HepG2 (cell line): ENCODE measurements at regions not wholly inside any gene's neighbourhood (a gene's known extent, or its start where the extent isn't known, plus 50 kb on each side); places are given as distances from the start of the nearest gene placed in this dataset.

Source experiments
- ATAC-seq: fragments of 200-7000 bp; cut with Tn5 transposase; 3 replicates; pipeline ENCODE4 v1.9.1; 2020; ENCODE audit warnings: mild to moderate bottlenecking, moderate library complexity
- BruUV-seq: library from RNA; stranded (reverse); fragments of 400-500 nt; replicated peaks from 2 replicates; lab custom pipeline; 2021; lab: Mats Ljungman, UMichigan
- CTCF ChIA-PET: fragments of 300-600 bp; formaldehyde crosslinking; extraction: SDS; loops from one replicate; lab custom pipeline; 2021; ENCODE audit warnings: low total read pairs, inconsistent platforms, low intra/inter-chr PET ratio; lab: Yijun Ruan, JAX
- POLR2A ChIA-PET: fragments of 350-600 bp; sonication (Branson Sonifier 250); formaldehyde crosslinking; loops from one replicate; lab custom pipeline; 2020; ENCODE audit warnings: antibody characterized with exemption, inconsistent platforms; lab: Yijun Ruan, JAX
- DNase-seq: peaks from one replicate; pipeline ENCODE4 v3.0.0-alpha.2; 2015; ENCODE audit warnings: low spot score
- FAIRE-seq: peaks from 3 replicates; lab custom pipeline; 2011; peaks lifted over from hg19 to GRCh38; lab: Jason Lieb, UNC
- H2AFZ ChIP-seq: one replicate; pipeline ENCODE4 v1.6.1; 2011; ENCODE audit warnings: low read length, inconsistent platforms
- H3K27ac ChIP-seq: fragments of 300-600 bp; 3 replicates; pipeline ENCODE4 v1.8.0; 2011; ENCODE audit warnings: mixed run types, mild to moderate bottlenecking, mixed read lengths, low read length, inconsistent platforms; ENCODE audit not compliant: insufficient read depth; ENCODE audit errors: extremely low read length
- H3K27me3 ChIP-seq, 2 experiments: fragments of 200-600 bp in 1 of 2; 2 replicates in 1 of 2; 3 replicates in 1 of 2; pipeline versions ENCODE4 v1.6.0 to v1.8.0; 2011; ENCODE audit warnings: low read length in 2 of 2, mild to moderate bottlenecking in 2 of 2, moderate library complexity in 2 of 2, inconsistent platforms in 1 of 2; ENCODE audit not compliant: insufficient read depth in 2 of 2, control insufficient read depth in 1 of 2
- H3K36me3 ChIP-seq, 2 experiments: fragments of 200-600 bp in 1 of 2; replicated peaks in 1 of 2; 2 replicates in 1 of 2; 3 replicates in 1 of 2; pipeline versions ENCODE4 v1.5.1 to v1.8.0; 2011; ENCODE audit warnings: low read length in 2 of 2, inconsistent platforms in 1 of 2; ENCODE audit not compliant: insufficient read depth in 2 of 2, control insufficient read depth in 1 of 2
- H3K4me1 ChIP-seq: 2 replicates; pipeline ENCODE4 v1.5.1; 2012; ENCODE audit warnings: low read length, inconsistent platforms; ENCODE audit not compliant: insufficient read depth
- H3K4me2 ChIP-seq: 2 replicates; pipeline ENCODE4 v1.6.0; 2011; ENCODE audit warnings: low read depth, low read length, inconsistent platforms
- H3K4me3 ChIP-seq, 3 experiments: fragments of 200-600 bp in 1 of 3; sonication (generic), shearing (Covaris generic) in 1 of 3; replicated peaks in 1 of 3; 2 replicates each; pipeline ENCODE4 v1.5.1; 2011 to 2016; ENCODE audit warnings: low read length in 3 of 3, inconsistent platforms in 2 of 3, low read depth in 2 of 3, mild to moderate bottlenecking in 2 of 3, control low read depth in 1 of 3, mixed read lengths in 1 of 3; ENCODE audit not compliant: insufficient read depth in 1 of 3
- H3K79me2 ChIP-seq: one replicate; pipeline ENCODE4 v1.6.1; 2011; ENCODE audit warnings: low read length, inconsistent platforms; ENCODE audit not compliant: insufficient read depth
- H3K9ac ChIP-seq: 2 replicates; pipeline ENCODE4 v1.6.0; 2011; ENCODE audit warnings: mild to moderate bottlenecking, low read depth, low read length, inconsistent platforms; ENCODE audit not compliant: insufficient read depth
- H3K9me3 ChIP-seq: 2 replicates; pipeline ENCODE4 v1.5.1; 2012; ENCODE audit warnings: mild to moderate bottlenecking, low read length
- H4K20me1 ChIP-seq: 2 replicates; pipeline ENCODE4 v1.6.0; 2011; ENCODE audit warnings: inconsistent platforms, mild to moderate bottlenecking, low read length, moderate library complexity; ENCODE audit not compliant: insufficient read depth
- GMEB1 ChIP-seq: sonication (generic); formaldehyde crosslinking; IDR thresholded peaks from 2 replicates; pipeline ENCODE4 v1.5.1; 2020; ENCODE audit warnings: missing genetic modification reagents, mild to moderate bottlenecking, borderline replicate concordance
- KDM6A ChIP-seq: IDR thresholded peaks from 2 replicates; pipeline ENCODE4 v1.6.1; 2016; ENCODE audit warnings: low read depth
- KMT2A ChIP-seq: sonication (generic); formaldehyde crosslinking; IDR thresholded peaks from 2 replicates; pipeline ENCODE4 v1.4.0; 2020; ENCODE audit warnings: missing genetic modification reagents
- LRRFIP1 ChIP-seq: sonication (generic); formaldehyde crosslinking; conservative IDR thresholded peaks from 2 replicates; pipeline ENCODE4 v1.4.0; 2020; ENCODE audit warnings: missing genetic modification reagents
- NRL ChIP-seq: sonication (generic); formaldehyde crosslinking; IDR thresholded peaks from 2 replicates; pipeline ENCODE4 v1.5.0; 2020; ENCODE audit warnings: missing genetic modification reagents, mild to moderate bottlenecking, moderate library complexity, borderline replicate concordance
- SMC3 ChIP-seq: IDR thresholded peaks from 2 replicates; pipeline ENCODE4 v1.6.1; 2011; ENCODE audit warnings: low read length, improper control_type of control experiment
- SP5 ChIP-seq: IDR thresholded peaks from 2 replicates; pipeline ENCODE4 v1.6.1; 2016; ENCODE audit warnings: low read depth, borderline replicate concordance
- SRSF1 ChIP-seq: fragments of 200-400 bp; formaldehyde crosslinking; optimal IDR thresholded peaks from 2 replicates; pipeline ENCODE3; 2017; ENCODE audit warnings: mild to moderate bottlenecking, low read depth, low read length, moderate library complexity
- THRA ChIP-seq: sonication (generic); formaldehyde crosslinking; IDR thresholded peaks from 2 replicates; pipeline ENCODE4 v1.4.0; 2020; ENCODE audit warnings: missing genetic modification reagents, borderline replicate concordance
- ZFP36L2 ChIP-seq: sonication (generic); formaldehyde crosslinking; IDR thresholded peaks from 2 replicates; pipeline ENCODE4 v1.4.0; 2020; ENCODE audit warnings: missing genetic modification reagents
- ZNF251 ChIP-seq: sonication (generic); formaldehyde crosslinking; IDR thresholded peaks from 2 replicates; pipeline ENCODE4 v1.9.0; 2021; ENCODE audit warnings: mild to moderate bottlenecking, missing genetic modification reagents
- ZNF543 ChIP-seq: sonication (generic); formaldehyde crosslinking; IDR thresholded peaks from 2 replicates; pipeline ENCODE4 v1.4.0; 2020; ENCODE audit warnings: mild to moderate bottlenecking, missing genetic modification reagents
- WGBS: methylation state at CpG from one replicate; pipeline ENCODE4 v1.1.6; 2017; ENCODE audit warnings: low lambda C conversion rate; 5-methylcytosine and 5-hydroxymethylcytosine counted together
- in situ Hi-C: cut with HindIII; loops from 2 replicates; pipeline ENCODE4 v1.10.0; 2017; ENCODE audit warnings: low pct_unique_long_range_greater_than_20kb; ENCODE audit not compliant: extremely low pct_ligation_motif_present
- intact Hi-C: fragments of 100-400 bp; cut with micrococcal nuclease; formaldehyde crosslinking; loops from one replicate; pipeline ENCODE4 v1.10.0; 2022; ENCODE audit not compliant: unreplicated experiment

- Histone ChIP-seq H2AFZ (no peak overlapping the region), H3K79me2 (no peaks in the 10 kb centered on the region), H3K9me3 (peaks cover 79% of the 10 kb centered on the region), H3K27me3 (no peaks in the 10 kb centered on the region), H4K20me1 (no peaks in the 10 kb centered on the region), H3K4me1 (no peaks in the 10 kb centered on the region), H3K9ac (no peak overlapping the region), H3K36me3 (no peaks in the 10 kb centered on the region)
- FAIRE-seq (no peak), ATAC-seq (no peak)
- POLR2A ChIA-PET = no interaction called here
- WGBS = 4% methylated on average over 2 of the region's 2 CpGs
- intact Hi-C loops = no loop called here
- BruUV-seq = no TSS peak
- TF ChIP-seq KDM6A (CRISPR knock-in tag) (no peak), NRL (CRISPR knock-in tag) (no peak), ZNF251 (CRISPR knock-in tag) (no peak), SP5 (CRISPR knock-in tag) (no peak)
- TF ChIP-seq, all 625 proteins: peak for 0
- DNase-seq = no peak
- Histone ChIP-seq H3K27ac (no peak overlapping the region), H3K4me3 (no peak overlapping the region), H3K4me2 (no peak overlapping the region)
- CTCF ChIA-PET = no interaction called here
- in situ Hi-C loops = no loop called here
Observed at GRCh38 chr18:55744206-55744605, 156.2 kb upstream of the TCF4 start.

GRCh38 chr18:55743736-55744135 is 155.7 kb upstream of the TCF4 start:
- no TSS peak for BruUV-seq
- POLR2A ChIA-PET = no interaction called here
- H3K9me3 ChIP-seq = peaks cover 77% of the 10 kb centered on the region
- no peaks in the 10 kb centered on the region for H4K20me1 ChIP-seq
- H3K4me3 ChIP-seq = no peak overlapping the region
- no peak overlapping the region for H3K27ac ChIP-seq
- 20% methylated on average over 3 of the region's 3 CpGs for WGBS
- no peaks in the 10 kb centered on the region for H3K27me3 ChIP-seq
- no peak overlapping the region for H3K4me2 ChIP-seq
- no peaks in the 10 kb centered on the region for H3K4me1 ChIP-seq
- H2AFZ ChIP-seq = no peak overlapping the region
- FAIRE-seq (no peak), DNase-seq (no peak), ATAC-seq (no peak)
- intact Hi-C loops (no loop called here), in situ Hi-C loops (no loop called here)
- no peak overlapping the region for H3K9ac ChIP-seq
- CTCF ChIA-PET = no interaction called here
- H3K36me3 ChIP-seq = no peaks in the 10 kb centered on the region
- H3K79me2 ChIP-seq = no peaks in the 10 kb centered on the region
- TF ChIP-seq SRSF1 (no peak), GMEB1 (no peak), SMC3 (no peak), ZNF543 (CRISPR knock-in tag) (no peak), LRRFIP1 (no peak), THRA (CRISPR knock-in tag) (no peak), KDM6A (CRISPR knock-in tag) (no peak), ZFP36L2 (CRISPR knock-in tag) (no peak), KMT2A (CRISPR knock-in tag) (no peak)
